Activated T-helper 1 cell treated with Interleukin-2 at 50 U/mL for 16 hours (primary cell): ENCODE measurements at regions not wholly inside any gene's neighbourhood (a gene's known extent, or its start where the extent isn't known, plus 50 kb on each side); places are given as distances from the start of the nearest gene placed in this dataset.

Experiments used
- DNase-seq: peaks from one replicate; pipeline ENCODE4 v3.0.0-alpha.2; 2020; ENCODE audit warnings: low read depth

- DNase-seq = no peak
These were observed 96.0 kb upstream of the FSTL4 start for GRCh38 chr5:133708331-133708850.

- no peak for DNase-seq
These were observed 95.3 kb upstream of the FSTL4 start for GRCh38 chr5:133707629-133708028.

- DNase-seq = no peak
These were observed 94.4 kb upstream of the FSTL4 start for GRCh38 chr5:133706506-133707430.

GRCh38 chr5:133705331-133705730 is 93.0 kb upstream of the FSTL4 start:
- no peak for DNase-seq

GRCh38 chr5:133704411-133704810 is 92.1 kb upstream of the FSTL4 start:
- no peak for DNase-seq

GRCh38 chr5:133703935-133704334 is 91.6 kb upstream of the FSTL4 start:
- DNase-seq = no peak

- no peak for DNase-seq
These were observed 90.7 kb upstream of the FSTL4 start for GRCh38 chr5:133702791-133703770.

- DNase-seq = no peak
These were observed 89.5 kb upstream of the FSTL4 start for GRCh38 chr5:133701871-133702270.

- no peak for DNase-seq
These were observed 87.9 kb upstream of the FSTL4 start for GRCh38 chr5:133700251-133700650.

- DNase-seq = no peak
These were observed 86.5 kb upstream of the FSTL4 start for GRCh38 chr5:133698646-133699526.

GRCh38 chr5:133698259-133698554 is 85.9 kb upstream of the FSTL4 start:
- DNase-seq = no peak

GRCh38 chr5:133697536-133698258 is 85.4 kb upstream of the FSTL4 start:
- DNase-seq = no peak

- DNase-seq = no peak
These were observed 84.6 kb upstream of the FSTL4 start for GRCh38 chr5:133696782-133697507.

- no peak for DNase-seq
These were observed 83.8 kb upstream of the FSTL4 start for GRCh38 chr5:133696006-133696584.

GRCh38 chr5:133694181-133694831 is 82.0 kb upstream of the FSTL4 start:
- no peak for DNase-seq

GRCh38 chr5:133691448-133691847 is 79.1 kb upstream of the FSTL4 start:
- DNase-seq = no peak

GRCh38 chr5:133690746-133691145 is 78.4 kb upstream of the FSTL4 start:
- DNase-seq = no peak

- no peak for DNase-seq
These were observed 76.0 kb upstream of the FSTL4 start for GRCh38 chr5:133688391-133688790.
